COR-L47 (cell line): ENCODE measurements at regions not wholly inside any gene's neighbourhood (a gene's known extent, or its start where the extent isn't known, plus 50 kb on each side); places are given as distances from the start of the nearest gene placed in this dataset.
"Not testable (repeated sequence)": the region's sequence is repeated elsewhere in the genome, so short reads cannot be mapped to it uniquely, and the experiment has no call there.

Experiments used
- DNase-seq: peaks from one replicate; lab custom pipeline; 2025; lab: John Stamatoyannopoulos, UW

GRCh38 chr12:60195483-60195882 lies 599.7 kb downstream of the SLC16A7 start:
- DNase-seq = no peak

- no peak for DNase-seq
These were observed 600.5 kb downstream of the SLC16A7 start for GRCh38 chr12:60196366-60196765.

- DNase-seq = no peak
These were observed 601.8 kb downstream of the SLC16A7 start for GRCh38 chr12:60197589-60197988.

- DNase-seq = no peak
These were observed 606.1 kb downstream of the SLC16A7 start for GRCh38 chr12:60201891-60202290.

GRCh38 chr12:60205500-60205899 lies 609.7 kb downstream of the SLC16A7 start:
- no peak for DNase-seq

GRCh38 chr12:60209521-60209920 lies 613.7 kb downstream of the SLC16A7 start:
- DNase-seq = no peak

- DNase-seq = no peak
These were observed 614.1 kb downstream of the SLC16A7 start for GRCh38 chr12:60209933-60210332.

GRCh38 chr12:60210756-60211155 lies 614.9 kb downstream of the SLC16A7 start:
- DNase-seq = no peak

GRCh38 chr12:60211244-60211643 lies 615.4 kb downstream of the SLC16A7 start:
- DNase-seq = no peak

- no peak for DNase-seq
These were observed 616.6 kb downstream of the SLC16A7 start for GRCh38 chr12:60212159-60213000.

GRCh38 chr12:60213272-60213671 lies 617.4 kb downstream of the SLC16A7 start:
- not testable (repeated sequence) for DNase-seq

GRCh38 chr12:60216226-60216625 lies 620.4 kb downstream of the SLC16A7 start:
- no peak for DNase-seq

GRCh38 chr12:60223242-60223641 lies 627.4 kb downstream of the SLC16A7 start:
- DNase-seq = no peak

GRCh38 chr12:60225216-60226000 lies 629.6 kb downstream of the SLC16A7 start:
- no peak for DNase-seq

GRCh38 chr12:60227916-60228315 lies 632.1 kb downstream of the SLC16A7 start:
- DNase-seq = no peak

GRCh38 chr12:60230056-60230455 lies 634.2 kb downstream of the SLC16A7 start:
- DNase-seq = no peak

- DNase-seq = no peak
These were observed 635.5 kb downstream of the SLC16A7 start for GRCh38 chr12:60231303-60231702.

GRCh38 chr12:60231976-60232907 lies 636.4 kb downstream of the SLC16A7 start:
- no peak for DNase-seq

GRCh38 chr12:60234611-60235195 lies 638.9 kb downstream of the SLC16A7 start:
- not testable (repeated sequence) for DNase-seq

- DNase-seq = no peak
These were observed 639.4 kb downstream of the SLC16A7 start for GRCh38 chr12:60235261-60235660.

- not testable (repeated sequence) for DNase-seq
These were observed 640.6 kb downstream of the SLC16A7 start for GRCh38 chr12:60236416-60236815.

GRCh38 chr12:60240891-60241290 lies 645.1 kb downstream of the SLC16A7 start:
- DNase-seq = no peak
